ENCODE measurements at regions not wholly inside any gene's neighbourhood (a gene's known extent, or its start where the extent isn't known, plus 50 kb on each side); places are given as distances from the start of the nearest gene placed in this dataset.
A peak's percentile ranks its signal among the peaks of the same experiment; 100 is the strongest.

DNA sequence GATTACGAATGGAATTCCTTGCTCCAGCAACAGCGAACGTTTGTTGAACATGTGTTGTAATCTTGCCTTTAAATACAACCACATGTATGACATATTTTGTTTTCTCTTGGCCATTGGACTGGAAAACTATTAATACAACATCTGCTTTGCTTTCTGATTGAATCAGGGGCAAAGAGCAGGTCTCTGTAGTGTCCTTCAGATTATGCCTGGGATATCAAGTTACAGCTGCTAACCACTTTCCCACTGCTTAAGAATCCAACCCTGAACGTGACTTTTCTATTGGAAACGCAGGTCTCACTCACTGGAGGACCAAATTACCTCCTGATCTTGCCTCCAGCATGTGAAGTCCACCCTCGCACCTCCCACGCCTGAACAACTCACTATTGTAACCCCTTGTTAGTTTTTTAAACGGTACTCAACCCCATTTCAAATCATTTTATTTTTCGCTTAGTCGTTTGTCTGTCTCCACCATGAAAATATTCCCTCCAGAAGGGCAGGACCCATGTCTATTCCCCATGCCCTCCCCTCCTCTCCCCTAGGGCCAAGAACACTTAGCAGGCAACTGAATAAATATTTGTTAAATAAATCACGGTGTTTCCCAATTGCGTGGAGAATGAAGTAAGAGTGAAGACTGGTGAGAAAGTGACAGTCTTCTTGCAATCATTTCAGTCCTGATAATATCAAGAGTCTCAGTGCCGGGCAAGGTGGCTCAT, 57.4 kb upstream of the MRTFB start (continued):
- TF ChIP-seq ZNF407 (CRISPR knock-in tag; IDR thresholded peaks at IDR 0.05; ENCODE audit: not compliant biosample characterization) (no peak), HNF4A (CRISPR knock-in tag; IDR thresholded peaks at IDR 0.05) (peak; percentile 65), ZNF512B (CRISPR knock-in tag; IDR thresholded peaks at IDR 0.05; ENCODE audit: borderline replicate concordance) (0 out of 2 replicates have a peak, but pooled peaks have one; percentile 36), ZNF891 (CRISPR knock-in tag; IDR thresholded peaks at IDR 0.05) (no peak), KDM4B (CRISPR knock-in tag; IDR thresholded peaks at IDR 0.05) (no peak), GLMP (CRISPR knock-in tag; IDR thresholded peaks at IDR 0.05; ENCODE audit: borderline replicate concordance) (no peak), FOXC1 (CRISPR knock-in tag; IDR thresholded peaks at IDR 0.05; ENCODE audit: borderline replicate concordance) (0 out of 2 replicates have a peak, but pooled peaks have one; percentile 58), ATAD3A (CRISPR knock-in tag; IDR thresholded peaks at IDR 0.05) (no peak), SOX6 (IDR thresholded peaks at IDR 0.05) (no peak), SOX6 (CRISPR knock-in tag; IDR thresholded peaks at IDR 0.05) (peak; percentile 56), IKZF1 (IDR thresholded peaks at IDR 0.05) (no peak), SMAD1 (CRISPR knock-in tag; IDR thresholded peaks at IDR 0.05; ENCODE audit: borderline replicate concordance, low read depth) (no peak), ZNF296 (CRISPR knock-in tag; conservative IDR thresholded peaks at IDR 0.05) (no peak)
- TF ChIP-seq, protein P1, sequence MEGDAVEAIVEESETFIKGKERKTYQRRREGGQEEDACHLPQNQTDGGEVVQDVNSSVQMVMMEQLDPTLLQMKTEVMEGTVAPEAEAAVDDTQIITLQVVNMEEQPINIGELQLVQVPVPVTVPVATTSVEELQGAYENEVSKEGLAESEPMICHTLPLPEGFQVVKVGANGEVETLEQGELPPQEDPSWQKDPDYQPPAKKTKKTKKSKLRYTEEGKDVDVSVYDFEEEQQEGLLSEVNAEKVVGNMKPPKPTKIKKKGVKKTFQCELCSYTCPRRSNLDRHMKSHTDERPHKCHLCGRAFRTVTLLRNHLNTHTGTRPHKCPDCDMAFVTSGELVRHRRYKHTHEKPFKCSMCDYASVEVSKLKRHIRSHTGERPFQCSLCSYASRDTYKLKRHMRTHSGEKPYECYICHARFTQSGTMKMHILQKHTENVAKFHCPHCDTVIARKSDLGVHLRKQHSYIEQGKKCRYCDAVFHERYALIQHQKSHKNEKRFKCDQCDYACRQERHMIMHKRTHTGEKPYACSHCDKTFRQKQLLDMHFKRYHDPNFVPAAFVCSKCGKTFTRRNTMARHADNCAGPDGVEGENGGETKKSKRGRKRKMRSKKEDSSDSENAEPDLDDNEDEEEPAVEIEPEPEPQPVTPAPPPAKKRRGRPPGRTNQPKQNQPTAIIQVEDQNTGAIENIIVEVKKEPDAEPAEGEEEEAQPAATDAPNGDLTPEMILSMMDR (CRISPR knock-in tag; IDR thresholded peaks at IDR 0.05) = no peak
